Mesenchymal stem cell (in vitro differentiated cells and primary cell): ENCODE measurements at regions not wholly inside any gene's neighbourhood (a gene's known extent, or its start where the extent isn't known, plus 50 kb on each side); places are given as distances from the start of the nearest gene placed in this dataset.

Source experiments
- DNase-seq: peaks from one replicate; pipeline ENCODE4 v3.0.0-alpha.2; 2013
- H2AFZ ChIP-seq: one replicate; pipeline ENCODE4 v1.6.1; 2013; ENCODE audit warnings: low read depth, mild to moderate bottlenecking, control low read depth, inconsistent platforms, low read length, moderate library complexity
- H2AK5ac ChIP-seq: 2 replicates; pipeline ENCODE4 v1.6.1; 2013; ENCODE audit warnings: low read length, moderate library complexity, mild to moderate bottlenecking, inconsistent platforms; ENCODE audit not compliant: severe bottlenecking
- H2BK120ac ChIP-seq: one replicate; pipeline ENCODE4 v1.6.1; 2013; ENCODE audit warnings: low read depth, mild to moderate bottlenecking, inconsistent platforms, low read length, moderate library complexity
- H2BK12ac ChIP-seq, 2 experiments: one replicate each; pipeline ENCODE4 v1.6.1; 2013; ENCODE audit warnings: inconsistent platforms in 2 of 2, low read length in 2 of 2, mild to moderate bottlenecking in 2 of 2, moderate library complexity in 2 of 2, control low read depth in 1 of 2
- H2BK15ac ChIP-seq: one replicate; pipeline ENCODE4 v1.6.1; 2013; ENCODE audit warnings: mild to moderate bottlenecking, low read depth, inconsistent platforms; ENCODE audit not compliant: poor library complexity, severe bottlenecking
- H2BK5ac ChIP-seq: 2 replicates; pipeline ENCODE4 v1.6.1; 2013; ENCODE audit warnings: low read depth, mild to moderate bottlenecking, low read length, control low read depth, inconsistent platforms; ENCODE audit not compliant: poor library complexity, severe bottlenecking
- H3K14ac ChIP-seq, 2 experiments: one replicate each; pipeline ENCODE4 v1.6.1; 2013; ENCODE audit warnings: inconsistent platforms in 2 of 2, low read length in 2 of 2, control low read depth in 1 of 2, mild to moderate bottlenecking in 1 of 2, moderate library complexity in 1 of 2
- H3K18ac ChIP-seq, 2 experiments: one replicate each; pipeline ENCODE4 v1.6.1; 2013; ENCODE audit warnings: inconsistent platforms in 2 of 2, low read length in 2 of 2, control low read depth in 1 of 2, low read depth in 1 of 2, mild to moderate bottlenecking in 1 of 2
- H3K23ac ChIP-seq, 2 experiments: one replicate each; pipeline ENCODE4 v1.6.1; 2013; ENCODE audit warnings: inconsistent platforms in 2 of 2, low read length in 2 of 2, mild to moderate bottlenecking in 2 of 2, moderate library complexity in 2 of 2, control low read depth in 1 of 2
- H3K27ac ChIP-seq: 2 replicates; pipeline ENCODE4 v1.5.1; 2013; ENCODE audit warnings: mild to moderate bottlenecking, moderate library complexity, low read length, control low read depth, inconsistent platforms; ENCODE audit not compliant: poor library complexity, severe bottlenecking
- H3K27me3 ChIP-seq, 2 experiments: 2 replicates each; pipeline versions ENCODE4 v1.6.1 to v1.7.0; 2013; ENCODE audit warnings: low read length in 2 of 2, mild to moderate bottlenecking in 2 of 2, moderate library complexity in 2 of 2, control low read depth in 1 of 2, inconsistent platforms in 1 of 2; ENCODE audit not compliant: control insufficient read depth in 1 of 2, insufficient read depth in 1 of 2
- H3K36me3 ChIP-seq, 2 experiments: 2 replicates each; pipeline versions ENCODE4 v1.6.1 to v1.7.0; 2013; ENCODE audit warnings: low read length in 2 of 2, control low read depth in 1 of 2, inconsistent platforms in 1 of 2, low read depth in 1 of 2, mild to moderate bottlenecking in 1 of 2; ENCODE audit not compliant: insufficient read depth in 2 of 2, control insufficient read depth in 1 of 2
- H3K4ac ChIP-seq, 2 experiments: one replicate each; pipeline ENCODE4 v1.6.1; 2013; ENCODE audit warnings: inconsistent platforms in 2 of 2, low read length in 2 of 2, mild to moderate bottlenecking in 2 of 2, moderate library complexity in 2 of 2, control low read depth in 1 of 2, low read depth in 1 of 2
- H3K4me1 ChIP-seq: 2 replicates; pipeline ENCODE4 v1.6.1; 2013; ENCODE audit warnings: low read depth, low read length, control low read depth; ENCODE audit not compliant: control insufficient read depth, insufficient read depth
- H3K4me2 ChIP-seq: 2 replicates; pipeline ENCODE4 v1.6.1; 2013; ENCODE audit warnings: low read length, mild to moderate bottlenecking, inconsistent platforms; ENCODE audit not compliant: poor library complexity, severe bottlenecking
- H3K4me3 ChIP-seq, 2 experiments: 2 replicates each; pipeline versions ENCODE4 v1.5.1 to v1.7.0; 2013; ENCODE audit warnings: low read length in 2 of 2, mild to moderate bottlenecking in 2 of 2, control low read depth in 1 of 2, low read depth in 1 of 2; ENCODE audit not compliant: insufficient read depth in 1 of 2
- H3K79me1 ChIP-seq: replicated peaks from 2 replicates; pipeline ENCODE4 v1.6.1; 2013; ENCODE audit warnings: mild to moderate bottlenecking, control low read depth, low read length, inconsistent platforms; ENCODE audit not compliant: poor library complexity, severe bottlenecking
- H3K9ac ChIP-seq: 2 replicates; pipeline ENCODE4 v1.7.0; 2013; ENCODE audit warnings: mild to moderate bottlenecking, low read length, moderate library complexity
- H3K9me3 ChIP-seq: 2 replicates; pipeline ENCODE4 v1.7.0; 2013; ENCODE audit warnings: mild to moderate bottlenecking, low read length; ENCODE audit not compliant: control insufficient read depth
- H4K8ac ChIP-seq: one replicate; pipeline ENCODE4 v1.6.1; 2013; ENCODE audit warnings: inconsistent platforms, mild to moderate bottlenecking, low read length, moderate library complexity
- H4K91ac ChIP-seq: one replicate; pipeline ENCODE4 v1.6.1; 2013; ENCODE audit warnings: mild to moderate bottlenecking, low read length, inconsistent platforms
- WGBS: methylation state at CpG from one replicate; pipeline ENCODE4 v1.1.7; 2013; ENCODE audit warnings: mixed read lengths; 5-methylcytosine and 5-hydroxymethylcytosine counted together

DNA sequence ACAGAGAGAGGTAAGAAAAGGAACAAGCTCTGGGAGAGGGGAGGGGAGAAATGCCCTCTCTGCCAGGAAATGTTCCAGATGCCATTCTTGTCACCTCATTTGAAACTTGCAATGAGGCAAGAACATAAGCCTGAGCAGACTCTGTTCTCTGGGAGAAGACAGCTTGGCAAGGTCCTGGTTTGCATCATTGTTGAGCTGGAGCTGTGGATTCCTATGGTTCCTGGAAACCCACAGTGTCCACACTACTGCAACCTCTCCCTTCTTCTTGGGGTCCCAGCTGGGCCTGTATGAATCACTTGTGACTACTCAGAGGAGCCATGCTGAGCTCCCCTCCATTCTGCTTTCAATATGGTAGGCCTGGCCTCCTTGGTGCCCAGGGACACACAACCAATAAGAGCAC, 60.8 kb upstream of the HECTD2 start:
- Histone ChIP-seq H3K14ac (no peak overlapping the region), H3K18ac (peak overlapping the region; percentile 13 to 55), H2BK15ac (no peak overlapping the region), H3K36me3 (no peaks in the 10 kb centered on the region), H2BK12ac (no peak overlapping the region), H2BK120ac (no peak overlapping the region), H2AK5ac (no peak overlapping the region), H3K23ac (no peak overlapping the region), H2BK5ac (no peak overlapping the region), H4K91ac (no peak overlapping the region), H3K4me2 (no peak overlapping the region), H3K4me3 (no peak overlapping the region), H3K4ac (no peak overlapping the region), H2AFZ (peak overlapping the region; percentile 32), H4K8ac (peak overlapping the region; percentile 51), H3K9me3 (no peaks in the 10 kb centered on the region), H3K79me1 (no peaks in the 10 kb centered on the region), H3K9ac (peak overlapping the region; percentile 8), H3K27ac (peak overlapping the region; percentile 8), H3K27me3 (no peaks in the 10 kb centered on the region), H3K4me1 (peaks cover 5% of the 10 kb centered on the region)
- DNase-seq, result peak; percentile 92

DNA sequence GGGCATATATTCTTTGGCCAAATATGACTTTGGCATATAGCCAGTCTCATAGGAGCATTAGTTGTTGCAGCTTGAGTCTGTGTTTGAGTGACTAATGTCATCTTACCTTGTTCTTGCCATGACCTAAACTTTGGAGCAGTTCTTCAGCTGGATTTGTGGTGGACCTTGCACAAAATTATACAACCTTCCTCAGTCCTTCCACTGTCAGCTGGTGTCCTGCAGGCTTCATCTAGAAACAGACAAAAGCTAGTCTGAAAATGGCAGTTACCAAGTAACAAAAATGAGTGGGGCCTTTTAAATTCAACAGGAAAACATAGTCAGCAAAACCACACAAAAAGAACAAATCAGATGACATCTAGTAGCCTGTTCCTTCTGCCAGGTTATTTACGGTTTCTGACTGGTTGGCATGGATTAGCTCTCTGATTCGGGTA, 59.5 kb upstream of the HECTD2 start:
- no peak overlapping the region for H3K23ac ChIP-seq
- H3K79me1 ChIP-seq, result no peaks in the 10 kb centered on the region
- H2AFZ ChIP-seq, result no peak overlapping the region
- no peak overlapping the region for H4K8ac ChIP-seq
- peak overlapping the region; percentile 52 for H3K9ac ChIP-seq
- no peak overlapping the region for H3K4ac ChIP-seq
- H4K91ac ChIP-seq, result no peak overlapping the region
- H2BK5ac ChIP-seq, result no peak overlapping the region
- no peak overlapping the region for H3K18ac ChIP-seq
- 100% methylated on average over 2 of the region's 2 CpGs for WGBS
- H3K27ac ChIP-seq, result no peak overlapping the region
- H3K14ac ChIP-seq, result no peak overlapping the region
- H3K27me3 ChIP-seq, result no peaks in the 10 kb centered on the region
- H3K4me1 ChIP-seq, result peaks cover 5% of the 10 kb centered on the region
- H3K4me2 ChIP-seq, result no peak overlapping the region
- no peak overlapping the region for H3K4me3 ChIP-seq
- peak overlapping the region in 1 of 2 experiments; percentile 71 for H2BK12ac ChIP-seq
- H2BK120ac ChIP-seq, result no peak overlapping the region
- no peak overlapping the region for H2AK5ac ChIP-seq
- no peaks in the 10 kb centered on the region for H3K9me3 ChIP-seq
- H3K36me3 ChIP-seq, result no peaks in the 10 kb centered on the region
- no peak overlapping the region for H2BK15ac ChIP-seq
- no peak for DNase-seq

DNA sequence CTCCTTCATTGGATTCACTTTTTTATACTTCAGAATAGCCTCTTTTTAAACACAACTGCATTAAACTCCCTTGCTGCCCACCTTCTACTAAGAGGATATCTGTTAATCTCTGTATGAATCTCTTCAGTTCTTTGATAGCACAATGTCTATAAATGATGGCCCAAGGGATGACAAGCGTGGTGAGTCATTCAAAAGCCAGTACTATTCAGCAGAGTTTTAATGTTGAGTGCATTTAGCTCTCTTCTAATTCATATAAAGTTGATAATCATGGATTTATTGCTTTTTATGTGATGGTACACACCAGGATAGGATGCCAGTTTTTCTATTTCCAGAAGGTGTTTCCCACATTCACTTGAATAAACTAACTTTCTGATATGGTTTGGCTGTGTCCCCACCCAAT, 57.4 kb upstream of the HECTD2 start:
- Histone ChIP-seq H2BK5ac (no peak overlapping the region), H2BK15ac (no peak overlapping the region), H3K4me1 (peaks cover 5% of the 10 kb centered on the region), H3K9me3 (no peaks in the 10 kb centered on the region), H2BK12ac (no peak overlapping the region), H4K8ac (no peak overlapping the region), H3K4ac (no peak overlapping the region), H3K4me3 (no peak overlapping the region), H2AK5ac (no peak overlapping the region), H3K79me1 (no peaks in the 10 kb centered on the region), H2AFZ (no peak overlapping the region), H3K36me3 (no peaks in the 10 kb centered on the region), H3K27ac (no peak overlapping the region), H3K4me2 (no peak overlapping the region), H3K9ac (no peak overlapping the region), H3K18ac (no peak overlapping the region), H4K91ac (no peak overlapping the region), H3K23ac (no peak overlapping the region), H3K27me3 (no peaks in the 10 kb centered on the region), H3K14ac (no peak overlapping the region), H2BK120ac (no peak overlapping the region)
- no peak for DNase-seq
- no CpG with 5 or more reads among the region's 1 CpG for WGBS

DNA sequence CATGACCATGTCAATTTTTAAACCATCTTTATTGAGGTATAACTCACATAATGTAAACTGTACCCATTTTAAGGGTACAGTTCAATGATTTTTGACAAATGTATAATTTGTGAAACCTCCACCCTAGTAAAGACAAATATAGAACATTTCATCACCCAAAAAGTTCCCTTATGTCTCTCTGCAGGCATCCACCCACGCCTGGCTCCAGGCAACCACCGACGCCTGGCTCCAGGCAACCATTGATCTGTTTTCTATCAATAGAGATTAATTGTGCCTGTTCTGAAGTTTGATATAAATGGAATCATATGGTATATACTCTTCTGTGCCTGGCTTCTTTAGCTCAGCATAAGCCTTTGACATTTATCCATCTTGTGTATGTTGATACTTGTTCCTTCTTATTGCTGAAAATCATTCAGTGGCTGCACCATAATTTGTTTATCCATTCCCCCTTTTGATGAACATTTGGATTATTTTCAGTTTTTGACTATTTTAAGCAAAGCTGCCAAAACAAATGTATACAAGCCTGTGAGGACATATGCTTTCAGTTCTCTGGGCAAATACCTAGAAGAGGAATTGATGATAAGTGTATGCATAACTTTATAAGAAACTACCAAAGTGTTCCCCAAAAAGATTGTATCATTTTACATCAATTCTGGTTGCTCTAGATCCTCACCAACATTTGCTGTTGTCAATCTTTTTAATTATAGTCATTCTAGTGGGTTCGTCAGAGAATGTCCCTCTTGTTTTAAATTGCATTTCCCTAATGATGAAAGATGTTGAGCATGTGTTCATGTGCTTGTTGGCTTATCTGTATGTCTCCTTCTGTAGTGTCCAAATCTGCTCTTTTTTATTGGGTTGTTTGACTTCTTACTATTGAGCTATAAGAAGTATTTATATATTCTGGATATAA, 55.7 kb upstream of the HECTD2 start:
- Histone ChIP-seq H3K4me2 (no peak overlapping the region), H3K18ac (no peak overlapping the region), H2BK5ac (no peak overlapping the region), H3K9me3 (no peaks in the 10 kb centered on the region), H2BK120ac (no peak overlapping the region), H3K4ac (no peak overlapping the region), H2AFZ (no peak overlapping the region), H3K4me3 (no peak overlapping the region), H3K27ac (no peak overlapping the region), H3K36me3 (no peaks in the 10 kb centered on the region), H4K8ac (no peak overlapping the region), H4K91ac (no peak overlapping the region), H3K27me3 (peaks cover 0 to 5% of the 10 kb centered on the region in 2 experiments), H3K14ac (no peak overlapping the region), H3K79me1 (no peaks in the 10 kb centered on the region), H2BK15ac (no peak overlapping the region), H3K23ac (no peak overlapping the region), H2AK5ac (no peak overlapping the region), H3K9ac (no peak overlapping the region), H3K4me1 (peaks cover 3% of the 10 kb centered on the region), H2BK12ac (no peak overlapping the region)
- DNase-seq, result no peak
- WGBS, result 88% methylated on average over 4 of the region's 4 CpGs
